ENCODE measurements at regions not wholly inside any gene's neighbourhood (a gene's known extent, or its start where the extent isn't known, plus 50 kb on each side); places are given as distances from the start of the nearest gene placed in this dataset.

DNA sequence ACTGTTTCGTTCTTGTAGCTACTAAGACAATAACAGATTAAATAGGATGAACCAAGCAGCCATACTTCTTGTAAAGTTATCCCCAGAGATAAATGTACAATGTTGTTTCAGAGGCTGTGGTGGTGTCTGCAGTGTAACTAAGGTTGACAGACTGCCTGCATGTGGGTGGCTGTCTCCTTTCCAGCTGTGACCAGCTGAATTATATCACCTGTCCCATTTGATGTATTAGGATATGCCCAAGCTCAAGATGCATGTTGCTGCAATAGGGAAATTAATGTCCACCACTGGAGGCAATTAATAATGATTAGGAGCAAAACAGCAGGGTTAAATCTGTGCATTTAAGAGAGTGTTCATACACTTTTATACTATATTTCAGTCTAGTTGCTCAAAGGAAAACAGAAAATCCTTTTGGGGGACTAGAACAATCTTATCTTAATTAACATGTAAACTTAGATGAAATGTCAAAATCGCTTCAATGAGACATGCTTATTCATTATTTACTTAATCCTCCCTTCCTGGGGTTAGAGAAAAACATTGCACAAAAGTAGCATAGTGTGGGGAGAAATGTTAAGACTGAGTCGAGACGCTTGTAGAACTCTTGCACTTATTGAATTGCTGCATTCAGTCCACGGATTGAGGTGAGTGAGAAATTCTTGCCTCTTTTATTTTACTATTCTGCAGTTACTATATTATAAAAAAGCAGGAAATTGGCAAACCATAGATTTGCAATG is 269.0 kb downstream of the SNX10 start (continued):
- TF ChIP-seq CBX5 (IDR thresholded peaks at IDR 0.05; ENCODE audit: low read depth, low read length) (no peak), SP4 (IDR thresholded peaks at IDR 0.05; ENCODE audit: low read length) (no peak), EGR1 (IDR thresholded peaks at IDR 0.05; ENCODE audit: borderline replicate concordance, low read depth, low read length) (no peak), BCL11A (IDR thresholded peaks at IDR 0.05; ENCODE audit: low read depth in 2 of 2, low read length in 2 of 2) (no peak), ASH2L (IDR thresholded peaks at IDR 0.05; ENCODE audit: low read length) (no peak), KDM5A (IDR thresholded peaks at IDR 0.05; ENCODE audit: low read length) (no peak), CHD1 (IDR thresholded peaks at IDR 0.05; ENCODE audit: low read depth, low read length) (no peak), CHD2 (IDR thresholded peaks at IDR 0.05; ENCODE audit: low read length) (no peak), RXRA (IDR thresholded peaks at IDR 0.05; ENCODE audit: insufficient read depth, low read depth, low read length) (no peak)
